Heart left ventricle (tissue), 16 donors: ENCODE measurements at regions not wholly inside any gene's neighbourhood (a gene's known extent, or its start where the extent isn't known, plus 50 kb on each side); places are given as distances from the start of the nearest gene placed in this dataset.
A peak's percentile ranks its signal among the peaks of the same experiment; 100 is the strongest.

Experiments
- ATAC-seq, 4 donors: fragments of 200-7000 bp; cut with Tn5 transposase; one replicate each; pipeline ENCODE4 v1.9.1; 2020 to 2022; ENCODE audit warnings: moderate library complexity in 4 of 4, mild to moderate bottlenecking in 3 of 4, moderate number of reproducible peaks in 1 of 4
- DNase-seq, 5 donors: peaks; one replicate each; pipeline ENCODE4 v3.0.0-alpha.2; 2020
- H3K27ac ChIP-seq, 12 donors: fragments of 200-600 bp; sonication (generic) in 4 of 12; one replicate each; pipeline versions ENCODE4 v1.5.0 to v1.8.0; 2016 to 2022; ENCODE audit warnings: mild to moderate bottlenecking in 2 of 12
- H3K27me3 ChIP-seq, 9 donors: fragments of 200-600 bp; sonication (generic) in 2 of 9; one replicate each; pipeline versions ENCODE4 v1.5.1 to v1.8.0; 2016 to 2022; ENCODE audit warnings: mild to moderate bottlenecking in 3 of 9
- H3K36me3 ChIP-seq, 9 donors: fragments of 200-600 bp; sonication (generic) in 2 of 9; one replicate each; pipeline versions ENCODE4 v1.5.0 to v1.8.0; 2018 to 2022; ENCODE audit warnings: mild to moderate bottlenecking in 2 of 9
- H3K4me1 ChIP-seq, 12 donors: fragments of 200-600 bp; sonication (generic) in 4 of 12; one replicate each; pipeline versions ENCODE4 v1.5.0 to v1.8.0; 2016 to 2022; ENCODE audit warnings: mild to moderate bottlenecking in 3 of 12
- H3K4me3 ChIP-seq, 12 donors: fragments of 200-600 bp; sonication (generic) in 4 of 12; one replicate each; pipeline versions ENCODE4 v1.5.0 to v1.8.0; 2017 to 2022; ENCODE audit warnings: mild to moderate bottlenecking in 9 of 12, moderate library complexity in 4 of 12
- H3K9me3 ChIP-seq, 12 donors: fragments of 200-600 bp; sonication (generic) in 4 of 12; one replicate each; pipeline versions ENCODE4 v1.5.0 to v1.8.0; 2016 to 2022; ENCODE audit warnings: mild to moderate bottlenecking in 1 of 12
- CTCF ChIP-seq, 12 donors: fragments of 200-600 bp; sonication (generic) in 4 of 12; IDR thresholded peaks; one replicate each; pipeline versions ENCODE4 v1.5.0 to v1.8.0; 2018 to 2022; ENCODE audit warnings: antibody characterized with exemption in 12 of 12, mild to moderate bottlenecking in 5 of 12
- POLR2A ChIP-seq, 2 donors: fragments of 450-650 bp; IDR thresholded peaks; one replicate each; pipeline ENCODE4 v1.6.1; 2017; ENCODE audit warnings: antibody characterized with exemption in 2 of 2, mild to moderate bottlenecking in 2 of 2, moderate library complexity in 2 of 2
- WGBS, 4 donors: extraction: QIAGEN DNeasy Blood & Tissue Kit in 2 of 4; methylation state at CpG; one replicate each; pipeline versions ENCODE4 v1.1.5 to v1.1.7; 2013 to 2018; 5-methylcytosine and 5-hydroxymethylcytosine counted together
- intact Hi-C, 10 donors: fragments of 100-400 bp; cut with DNase I; formaldehyde crosslinking; loops; one replicate each; pipeline versions ENCODE4 v1.11.1 to v1.14.2; 2022
- donor health status: ischemic (EF 13 %, LVEDD 7.1; RV severe dilation, severe dysfunction).
- donor health status: healthy with polysubstance abuse.
- donor health status: DM: no; HTN: yes; CAD: no.
- donor health status: DM: no; HTN: no; CAD: no.
- donor health status: ischemic (EF 25% LVEDD 6.9; RV normal size, moderate dysfunction).
- donor health status: ischemic (EF 25% LVEDD 5.7; RV mildly dilated, moderate dysfunction).
- donor health status: healthy.
- donor health status: DM: yes; HTN: yes; CAD: no.
- donor health status: ischemic (EF 35%, LVEDD 5.7; RV mildly dilated, moderate dysfunction).
- donor health status: nonischemic (EF 11% LVEDD 7.7; RV severe dilation, severe dysfunction).
- donor health status: DM: yes; HTN: yes; CAD: no.
- donor health status: PGD.
- donor health status: ischemic (EF 29% LVEDD 5.4; RV normal size, mild dysfunction).
- donor health status: nonischemic (EF 23%, LVEDD 6.1; RV moderate dilation, normal function).

GRCh38 chr1:29839726-29840125 lies 603.4 kb downstream of the PTPRU start:
- Histone ChIP-seq H3K27ac (no peak overlapping the region), H3K36me3 (no peaks in the 10 kb centered on the region), H3K4me1 (no peaks in the 10 kb centered on the region), H3K9me3 (peaks cover 0 to 20% (median 13%) of the 10 kb centered on the region in 12 donors), H3K27me3 (peaks cover 0 to 13% (median 0%) of the 10 kb centered on the region in 9 donors), H3K4me3 (no peak overlapping the region)
- no peak for ATAC-seq
- no peak for DNase-seq
- intact Hi-C loops = no loop called here
- 63 to 73% (median 66%) methylated on average over 4 of the region's 4 CpGs for WGBS, 4 donors
- TF ChIP-seq POLR2A (IDR thresholded peaks at IDR 0.05) = no peak

- DNase-seq (no peak), ATAC-seq (no peak)
- peaks cover 0 to 10% (median 0%) of the 10 kb centered on the region in 9 donors for H3K27me3 ChIP-seq
- H3K27ac ChIP-seq = no peak overlapping the region
- H3K9me3 ChIP-seq = peaks cover 0 to 20% (median 13%) of the 10 kb centered on the region in 12 donors
- no peak for TF ChIP-seq POLR2A (IDR thresholded peaks at IDR 0.05)
- no peak for TF ChIP-seq CTCF (IDR thresholded peaks at IDR 0.05)
- H3K4me1 ChIP-seq = no peaks in the 10 kb centered on the region
- intact Hi-C loops = no loop called here
- 73 to 84% (median 76%) methylated on average over 3 of the region's 3 CpGs for WGBS, 4 donors
- H3K4me3 ChIP-seq = no peak overlapping the region
- H3K36me3 ChIP-seq = no peaks in the 10 kb centered on the region
Measured at GRCh38 chr1:29838738-29839320, 602.5 kb downstream of the PTPRU start.

- Histone ChIP-seq H3K36me3 (no peaks in the 10 kb centered on the region), H3K9me3 (peaks cover 0 to 11% (median 5%) of the 10 kb centered on the region in 12 donors), H3K27ac (no peak overlapping the region), H3K4me1 (no peaks in the 10 kb centered on the region), H3K4me3 (no peak overlapping the region), H3K27me3 (peaks cover 0 to 9% (median 0%) of the 10 kb centered on the region in 9 donors)
- 63 to 75% (median 66%) methylated on average over 11 to 12 of the region's 12 CpGs for WGBS, 4 donors
- no peak for TF ChIP-seq POLR2A (IDR thresholded peaks at IDR 0.05)
- TF ChIP-seq CTCF (IDR thresholded peaks at IDR 0.05) = no peak
- DNase-seq = no peak
- intact Hi-C loops = no loop called here
- ATAC-seq = no peak
Measured at GRCh38 chr1:29836651-29837646, 600.6 kb downstream of the PTPRU start.

GRCh38 chr1:29835874-29836273 lies 599.6 kb downstream of the PTPRU start:
- Histone ChIP-seq H3K9me3 (peaks cover 0 to under 1% (median 0%) of the 10 kb centered on the region in 12 donors), H3K36me3 (no peaks in the 10 kb centered on the region), H3K27ac (no peak overlapping the region), H3K4me3 (no peak overlapping the region), H3K27me3 (peaks cover 0 to 2% (median 0%) of the 10 kb centered on the region in 9 donors), H3K4me1 (no peaks in the 10 kb centered on the region)
- intact Hi-C loops = no loop called here
- WGBS, 4 donors = 54 to 66% (median 57%) methylated on average over 8 of the region's 8 CpGs
- TF ChIP-seq CTCF (IDR thresholded peaks at IDR 0.05) = peak in 2 of 12 donors; percentile 6 to 16
- TF ChIP-seq POLR2A (IDR thresholded peaks at IDR 0.05) = no peak
- DNase-seq = no peak
- ATAC-seq = no peak
